ENCODE measurements at regions not wholly inside any gene's neighbourhood (a gene's known extent, or its start where the extent isn't known, plus 50 kb on each side); places are given as distances from the start of the nearest gene placed in this dataset.

- FAIRE-seq (no peak), DNase-seq (ENCODE audit: low spot score in 2 of 2) (no peak)
These were observed 265.9 kb upstream of the SALL1 start for GRCh38 chr16:51416926-51417325.

GRCh38 chr16:51410125-51410524 is 259.1 kb upstream of the SALL1 start:
- DNase-seq (ENCODE audit: low spot score in 2 of 2) = no peak
- FAIRE-seq = no peak

GRCh38 chr16:51409001-51409675 is 258.1 kb upstream of the SALL1 start:
- DNase-seq (ENCODE audit: low spot score in 2 of 2) = no peak

GRCh38 chr16:51408357-51408756 is 257.3 kb upstream of the SALL1 start:
- DNase-seq (ENCODE audit: low spot score in 2 of 2) (no peak), FAIRE-seq (no peak)

More at GRCh38 chr16:51409001-51409675, 258.1 kb upstream of the SALL1 start:
- FAIRE-seq = no peak

- DNase-seq (ENCODE audit: low spot score in 2 of 2) = no peak
- no peak for FAIRE-seq
These were observed 256.9 kb upstream of the SALL1 start for GRCh38 chr16:51407921-51408320.

- FAIRE-seq (no peak), DNase-seq (ENCODE audit: low spot score in 2 of 2) (no peak)
These were observed 256.1 kb upstream of the SALL1 start for GRCh38 chr16:51407199-51407598.

- DNase-seq (ENCODE audit: low spot score in 2 of 2) (no peak), FAIRE-seq (no peak)
These were observed 254.3 kb upstream of the SALL1 start for GRCh38 chr16:51405361-51405760.

- no peak for FAIRE-seq
- DNase-seq (ENCODE audit: low spot score in 2 of 2) = no peak
These were observed 253.3 kb upstream of the SALL1 start for GRCh38 chr16:51404386-51404785.

- no peak for FAIRE-seq
These were observed 251.7 kb upstream of the SALL1 start for GRCh38 chr16:51402785-51403184.

GRCh38 chr16:51402298-51402697 is 251.2 kb upstream of the SALL1 start:
- FAIRE-seq (no peak), DNase-seq (ENCODE audit: low spot score in 2 of 2) (no peak)

More at GRCh38 chr16:51402785-51403184, 251.7 kb upstream of the SALL1 start:
- no peak for DNase-seq (ENCODE audit: low spot score in 2 of 2)

- no peak for DNase-seq (ENCODE audit: low spot score in 2 of 2)
These were observed 250.6 kb upstream of the SALL1 start for GRCh38 chr16:51401673-51402072.

GRCh38 chr16:51399908-51400670 is 249.0 kb upstream of the SALL1 start:
- DNase-seq (ENCODE audit: low spot score in 2 of 2) (no peak), FAIRE-seq (no peak)

More at GRCh38 chr16:51401673-51402072, 250.6 kb upstream of the SALL1 start:
- no peak for FAIRE-seq

GRCh38 chr16:51394421-51394820 is 243.4 kb upstream of the SALL1 start:
- no peak for FAIRE-seq
- no peak for DNase-seq (ENCODE audit: low spot score in 2 of 2)

GRCh38 chr16:51393381-51394005 is 242.4 kb upstream of the SALL1 start:
- DNase-seq (ENCODE audit: low spot score in 2 of 2) (no peak), FAIRE-seq (no peak)

GRCh38 chr16:51392521-51393187 is 241.6 kb upstream of the SALL1 start:
- DNase-seq (ENCODE audit: low spot score in 2 of 2) (no peak), FAIRE-seq (no peak)

- FAIRE-seq (no peak), DNase-seq (ENCODE audit: low spot score in 2 of 2) (no peak)
These were observed 240.9 kb upstream of the SALL1 start for GRCh38 chr16:51391798-51392511.

- no peak for FAIRE-seq
These were observed 239.8 kb upstream of the SALL1 start for GRCh38 chr16:51390877-51391276.

GRCh38 chr16:51389881-51390280 is 238.8 kb upstream of the SALL1 start:
- FAIRE-seq = no peak
- DNase-seq (ENCODE audit: low spot score in 2 of 2) = no peak

More at GRCh38 chr16:51390877-51391276, 239.8 kb upstream of the SALL1 start:
- DNase-seq (ENCODE audit: low spot score in 2 of 2) = no peak

GRCh38 chr16:51388516-51388951 is 237.5 kb upstream of the SALL1 start:
- DNase-seq (ENCODE audit: low spot score in 2 of 2) (peak in 1 of 2 donors; percentile 1), FAIRE-seq (no peak)

- DNase-seq (ENCODE audit: low spot score in 2 of 2) (no peak), FAIRE-seq (no peak)
These were observed 232.8 kb upstream of the SALL1 start for GRCh38 chr16:51383909-51384308.

Data from frontal cortex (tissue), 3 donors.